ENCODE measurements at regions not wholly inside any gene's neighbourhood (a gene's known extent, or its start where the extent isn't known, plus 50 kb on each side); places are given as distances from the start of the nearest gene placed in this dataset.

DNA sequence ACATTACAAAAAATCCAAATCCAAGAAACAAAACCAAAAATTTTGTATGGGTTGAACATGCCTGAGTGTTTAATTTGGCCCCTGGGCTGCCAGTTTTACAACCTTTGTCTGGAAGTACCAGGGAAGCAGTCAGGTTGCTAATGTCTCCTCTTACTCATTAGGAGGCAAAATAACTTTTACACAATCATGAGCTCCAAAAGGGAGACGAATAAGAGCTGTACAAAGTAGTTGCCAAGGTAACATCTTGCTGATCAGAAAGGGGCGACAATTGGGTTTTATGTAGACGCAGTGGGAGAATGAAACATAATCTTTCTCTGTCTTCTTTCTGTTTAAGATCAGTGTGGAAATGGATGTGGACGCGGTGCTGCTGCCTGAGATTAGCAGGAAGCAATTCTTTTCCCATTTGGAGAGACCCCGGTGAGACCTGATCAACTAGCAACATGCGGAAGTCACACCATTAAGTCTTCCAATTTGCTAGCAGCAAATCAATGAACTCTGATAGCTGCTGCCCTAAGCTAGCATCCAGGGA, 90.7 kb upstream of the IGFBP7 start:
- no peak for ATAC-seq
- Histone ChIP-seq H3K27ac (ENCODE audit: extremely low read length, insufficient read depth, low read length) (no peak overlapping the region), H3K9ac (ENCODE audit: insufficient read depth, low read depth, low read length) (no peak overlapping the region), H3K4me1 (ENCODE audit: insufficient read depth, low read length) (no peaks in the 10 kb centered on the region), H2AFZ (ENCODE audit: low read length) (no peak overlapping the region), H4K20me1 (ENCODE audit: insufficient read depth, low read length) (no peaks in the 10 kb centered on the region), H3K4me3 (replicated peaks in 1 of 3; ENCODE audit: insufficient read depth in 1 of 3, low read depth in 2 of 3, low read length in 3 of 3) (no peak overlapping the region), H3K27me3 (ENCODE audit: control insufficient read depth in 1 of 2, insufficient read depth in 2 of 2, low read length in 2 of 2) (no peaks in the 10 kb centered on the region), H3K9me3 (ENCODE audit: low read length) (no peaks in the 10 kb centered on the region), H3K79me2 (ENCODE audit: insufficient read depth, low read length) (no peaks in the 10 kb centered on the region), H3K4me2 (ENCODE audit: low read depth, low read length) (no peak overlapping the region), H3K36me3 (replicated peaks in 1 of 2; ENCODE audit: control insufficient read depth in 1 of 2, insufficient read depth in 2 of 2, low read length in 2 of 2) (no peaks in the 10 kb centered on the region)
- DNase-seq (ENCODE audit: low spot score), result no peak
- in situ Hi-C loops (cut with HindIII; ENCODE audit: extremely low pct_ligation_motif_present, low pct_unique_long_range_greater_than_20kb), result no loop called here
- no TSS peak for BruUV-seq (replicated peaks)
- intact Hi-C loops (cut with micrococcal nuclease; ENCODE audit: unreplicated experiment), result no loop called here
- WGBS (ENCODE audit: low lambda C conversion rate), result 14% methylated on average over 7 of the region's 7 CpGs
- ChIA-PET POLR2A (no interaction called here), CTCF (ENCODE audit: low intra/inter-chr PET ratio, low total read pairs) (no interaction called here)
- no peak for FAIRE-seq
- TF ChIP-seq ZNF598 (CRISPR knock-in tag; IDR thresholded peaks at IDR 0.05; ENCODE audit: borderline replicate concordance), result no peak
- TF ChIP-seq NPAS2 (CRISPR knock-in tag; IDR thresholded peaks at IDR 0.05; ENCODE audit: borderline replicate concordance), result no peak
- no peak for TF ChIP-seq KIAA2018 (CRISPR knock-in tag; IDR thresholded peaks at IDR 0.05; ENCODE audit: borderline replicate concordance)
- TF ChIP-seq MLXIP (CRISPR knock-in tag; IDR thresholded peaks at IDR 0.05; ENCODE audit: borderline replicate concordance), result no peak
- no peak for TF ChIP-seq ZBTB7A (CRISPR knock-in tag; IDR thresholded peaks at IDR 0.05)
- TF ChIP-seq NR2F6 (IDR thresholded peaks at IDR 0.05), result no peak
- TF ChIP-seq NR2F6 (CRISPR knock-in tag; IDR thresholded peaks at IDR 0.05), result no peak
- TF ChIP-seq ZNF687 (CRISPR knock-in tag; IDR thresholded peaks at IDR 0.05), result no peak

Measured in HepG2 (cell line).